GM18873 (cell line): ENCODE measurements at regions not wholly inside any gene's neighbourhood (a gene's known extent, or its start where the extent isn't known, plus 50 kb on each side); places are given as distances from the start of the nearest gene placed in this dataset.
"Not testable (repeated sequence)": the region's sequence is repeated elsewhere in the genome, so short reads cannot be mapped to it uniquely, and the experiment has no call there.

Experiments
- ATAC-seq: cut with Tn5 transposase; IDR thresholded peaks from one replicate; pipeline ENCODE4 v1.9.1; 2021; ENCODE audit warnings: mild to moderate bottlenecking, moderate library complexity, moderate number of reproducible peaks; ENCODE audit not compliant: unreplicated experiment, low FRiP score

- ATAC-seq, result no peak
These were observed 499.6 kb upstream of the SYNCRIP start for GRCh38 chr6:86142326-86142725.

DNA sequence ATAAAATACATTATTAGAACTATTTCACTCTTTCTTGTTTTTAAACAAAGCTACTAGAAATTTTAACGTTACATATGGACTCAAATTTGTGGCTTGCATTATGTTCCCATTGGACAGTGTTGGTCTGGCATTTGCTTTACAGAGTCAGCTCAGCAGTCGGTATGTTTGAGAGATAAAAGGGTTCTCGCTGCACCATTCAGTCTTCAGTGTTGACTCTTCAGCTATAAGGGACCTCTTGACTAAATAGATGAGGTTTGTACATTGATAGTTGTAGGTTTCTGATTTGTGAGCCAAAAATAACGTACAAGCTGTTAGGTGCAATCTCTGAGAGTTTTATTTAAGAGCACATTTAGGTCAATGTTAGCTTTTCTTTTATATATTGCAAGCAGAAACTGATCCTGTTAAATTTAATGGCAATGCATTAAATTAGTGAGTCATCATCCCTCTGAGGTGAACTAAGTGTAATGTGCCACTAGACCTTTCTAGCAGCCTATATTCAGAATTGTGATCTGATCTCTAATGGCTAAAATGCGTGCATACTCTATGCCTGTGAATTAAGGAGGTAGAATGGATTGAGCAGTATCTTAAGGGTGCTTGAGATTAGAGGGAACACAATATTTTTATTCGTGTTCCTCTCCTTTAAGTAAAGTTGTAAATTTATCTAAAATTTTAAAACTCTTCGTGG is 485.6 kb upstream of the SYNCRIP start:
- ATAC-seq, result no peak

DNA sequence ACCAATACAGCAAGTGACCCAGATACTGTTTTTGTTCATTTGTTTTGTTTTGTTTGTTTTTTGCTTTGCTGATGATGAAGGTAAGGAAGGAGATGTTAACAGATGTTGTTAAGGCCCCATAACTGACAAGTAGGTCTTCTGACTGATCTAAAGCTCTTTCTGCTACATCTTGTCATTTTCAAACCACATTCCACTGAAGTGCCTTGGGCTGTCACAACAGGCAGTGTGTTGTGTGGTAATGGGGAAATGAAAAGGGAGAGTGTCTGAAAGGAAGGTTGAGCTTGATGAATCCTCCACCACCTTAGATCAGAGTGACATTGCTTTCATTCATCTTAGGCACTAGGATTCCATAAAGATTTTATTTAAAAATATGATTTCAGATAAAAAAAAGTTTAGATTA is 479.4 kb upstream of the SYNCRIP start:
- no peak for ATAC-seq

DNA sequence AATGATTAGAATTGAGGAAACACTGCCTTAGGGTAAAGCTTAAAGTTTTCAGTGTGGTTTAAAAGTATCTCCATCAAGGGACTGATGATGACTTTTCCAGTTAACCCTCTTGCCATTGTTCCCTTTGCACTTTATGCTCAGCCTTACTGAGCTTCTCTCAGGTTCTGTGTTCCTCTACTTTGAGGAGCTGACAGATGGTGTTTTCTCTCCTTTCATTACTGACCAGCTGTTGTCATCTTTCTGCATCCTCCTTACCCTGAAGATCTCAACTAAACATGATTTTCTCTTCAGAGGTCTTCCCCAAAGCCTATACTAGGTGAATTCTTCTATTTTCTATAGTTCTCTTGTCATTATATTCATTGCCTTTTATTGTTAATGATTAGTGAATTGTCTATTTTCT is 475.6 kb upstream of the SYNCRIP start:
- no peak for ATAC-seq

GRCh38 chr6:86107985-86108384 is 465.3 kb upstream of the SYNCRIP start:
- no peak for ATAC-seq

GRCh38 chr6:86087954-86088353 is 445.3 kb upstream of the SYNCRIP start:
- ATAC-seq, result no peak

DNA sequence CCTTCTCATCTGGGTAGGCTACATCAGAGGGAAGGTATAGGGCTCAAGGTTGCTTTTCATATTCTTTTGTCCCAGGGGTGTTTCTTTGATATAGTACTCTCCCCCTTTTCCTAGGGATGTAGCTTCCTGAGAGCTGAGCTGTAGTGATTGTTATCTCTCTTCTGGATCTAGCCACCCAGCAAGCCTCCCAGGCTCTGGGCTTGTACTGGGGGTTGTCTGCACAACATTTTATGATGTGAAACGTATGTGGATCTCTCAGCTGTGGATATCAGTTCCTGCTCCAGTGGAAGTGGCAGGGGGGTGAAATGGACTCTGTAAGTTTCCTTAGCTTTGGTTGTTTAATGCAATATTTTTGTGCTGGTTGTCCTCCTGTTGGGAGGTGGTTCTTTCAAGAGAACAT is 437.3 kb upstream of the SYNCRIP start:
- no peak for ATAC-seq

GRCh38 chr6:86070151-86070550 is 427.5 kb upstream of the SYNCRIP start:
- no peak for ATAC-seq

DNA sequence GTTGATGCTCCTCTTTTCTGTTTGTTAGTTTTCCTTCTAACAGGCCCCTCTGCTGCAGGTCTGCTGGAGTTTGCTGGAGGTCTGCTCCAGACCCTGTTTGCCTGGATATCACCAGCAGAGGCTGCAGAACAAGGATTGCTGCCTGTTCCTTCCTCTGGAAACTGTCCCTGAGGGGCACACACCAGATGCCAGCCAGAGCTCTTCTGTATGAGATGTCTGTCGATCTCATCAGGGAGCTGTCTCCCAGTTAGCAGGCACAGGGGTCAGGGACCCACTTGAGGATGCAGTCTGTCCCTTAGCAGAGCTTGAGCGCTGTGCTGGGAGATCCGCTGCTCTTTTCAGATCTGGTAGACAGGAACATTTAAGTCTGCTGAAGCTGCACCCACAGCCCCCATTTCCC is 422.3 kb upstream of the SYNCRIP start:
- not testable (repeated sequence) for ATAC-seq

- not testable (repeated sequence) for ATAC-seq
These were observed 414.8 kb upstream of the SYNCRIP start for GRCh38 chr6:86057293-86057980.

DNA sequence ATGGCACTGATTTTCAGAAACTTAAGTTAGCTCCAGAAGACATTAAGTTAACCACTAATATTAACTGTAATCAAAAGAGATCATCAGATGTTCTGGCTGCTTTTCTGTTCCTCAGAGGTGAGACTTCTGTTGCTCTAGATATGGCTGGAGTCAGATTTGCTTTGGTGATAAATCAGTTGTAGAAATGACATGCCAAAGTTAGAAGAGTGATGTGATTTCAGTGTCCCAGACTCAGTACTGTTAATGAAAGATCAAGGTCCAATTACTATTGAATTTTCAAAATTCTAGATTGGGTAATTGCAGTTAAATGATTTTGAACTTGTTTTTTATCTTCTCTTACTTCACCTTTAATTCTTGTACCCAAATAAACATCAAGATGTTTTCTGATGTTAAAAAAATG is 402.4 kb upstream of the SYNCRIP start:
- no peak for ATAC-seq

DNA sequence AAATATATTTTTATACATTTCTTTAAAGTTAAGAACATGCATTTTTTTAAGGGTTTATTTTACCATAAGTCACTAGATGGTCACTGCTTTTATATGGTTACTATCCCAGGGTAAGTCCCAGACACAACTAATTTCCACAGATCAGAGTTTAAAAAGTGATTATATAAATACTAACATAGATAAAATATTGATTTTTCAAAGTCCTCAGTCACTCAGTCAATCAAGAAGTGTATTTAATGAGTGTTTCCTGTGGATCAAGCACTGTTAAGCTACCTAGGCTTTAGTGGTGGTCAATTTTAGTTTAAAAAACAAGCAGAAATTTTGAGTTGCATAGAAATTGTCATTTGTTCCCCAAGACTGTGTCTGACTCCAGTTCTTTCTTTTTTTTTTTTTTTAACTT is 399.5 kb upstream of the SYNCRIP start:
- no peak for ATAC-seq

DNA sequence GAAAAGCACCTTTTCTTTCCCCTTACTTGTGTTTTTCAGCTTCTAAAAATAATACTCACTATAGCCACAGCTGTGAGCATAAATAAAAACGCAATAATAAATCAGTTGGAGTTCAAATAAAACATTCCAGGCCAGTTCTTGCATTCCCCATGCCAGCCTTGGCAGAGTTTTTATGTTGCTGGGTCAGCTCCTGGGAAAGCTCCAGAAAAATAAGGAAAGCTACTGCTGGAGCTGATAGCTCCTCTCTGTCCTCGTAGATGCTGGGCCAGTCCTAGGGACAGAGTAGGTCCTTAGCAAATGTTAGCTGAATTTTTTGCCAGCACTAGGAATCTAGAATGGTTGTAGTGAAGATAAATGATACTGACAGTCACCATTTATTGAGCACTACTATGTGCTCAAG is 389.0 kb upstream of the SYNCRIP start:
- no peak for ATAC-seq

GRCh38 chr6:86030875-86031274 is 388.2 kb upstream of the SYNCRIP start:
- ATAC-seq, result peak; percentile 61

- ATAC-seq, result no peak
These were observed 386.1 kb upstream of the SYNCRIP start for GRCh38 chr6:86028776-86029175.

DNA sequence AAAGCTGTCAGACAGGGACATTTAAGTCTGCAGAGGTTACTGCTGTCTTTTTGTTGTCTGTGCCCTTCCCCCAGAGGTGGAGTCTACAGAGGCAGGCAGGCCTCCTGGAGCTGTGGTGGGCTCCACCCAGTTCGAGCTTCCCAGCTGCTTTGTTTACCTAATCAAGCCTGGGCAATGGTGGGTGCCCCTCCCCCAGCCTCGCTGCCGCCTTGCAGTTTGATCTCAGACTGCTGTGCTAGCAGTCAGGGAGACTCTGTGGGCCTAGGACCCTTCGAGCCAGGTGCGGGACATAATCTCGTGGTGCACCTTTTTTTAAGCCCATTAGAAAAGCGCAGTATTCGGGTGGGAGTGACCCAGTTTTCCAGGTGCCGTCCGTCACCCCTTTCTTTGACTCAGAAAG is 384.2 kb upstream of the SYNCRIP start:
- not testable (repeated sequence) for ATAC-seq

GRCh38 chr6:86017236-86017635 is 374.6 kb upstream of the SYNCRIP start:
- ATAC-seq, result peak; percentile 71

DNA sequence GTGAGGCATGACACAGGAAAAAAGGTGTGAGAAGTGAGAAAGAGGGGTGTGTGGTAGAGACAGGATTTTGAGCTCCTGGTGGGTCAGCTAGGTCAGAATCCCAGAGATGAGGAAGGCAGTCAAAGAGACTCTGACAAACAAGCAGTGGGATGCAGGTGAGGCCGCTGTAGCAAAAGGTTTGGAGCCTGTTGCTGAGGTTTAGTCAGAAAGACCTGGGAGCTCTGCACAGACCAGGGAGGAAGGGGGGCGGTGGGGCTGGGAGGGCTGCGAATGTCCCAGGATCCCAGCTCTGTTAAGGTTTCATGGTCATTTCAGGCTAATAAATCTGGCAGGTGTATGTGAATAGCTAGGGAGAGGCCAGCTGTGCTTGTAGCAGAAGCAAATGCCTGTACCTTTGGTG is 373.9 kb upstream of the SYNCRIP start:
- ATAC-seq, result no peak

GRCh38 chr6:86016077-86016476 is 373.4 kb upstream of the SYNCRIP start:
- no peak for ATAC-seq

GRCh38 chr6:86012991-86013390 is 370.3 kb upstream of the SYNCRIP start:
- peak; percentile 65 for ATAC-seq

GRCh38 chr6:86010915-86011786 is 368.5 kb upstream of the SYNCRIP start:
- no peak for ATAC-seq
